Inflammatory macrophage (primary cell): ENCODE measurements at regions not wholly inside any gene's neighbourhood (a gene's known extent, or its start where the extent isn't known, plus 50 kb on each side); places are given as distances from the start of the nearest gene placed in this dataset.

Experiments
- DNase-seq, 2 donors: peaks; one replicate each; pipeline ENCODE4 v3.0.0-alpha.2; 2020 to 2022

- DNase-seq = no peak
Observed at GRCh38 chr10:91149550-91149949, 70.9 kb upstream of the PCGF5 start.

GRCh38 chr10:91150631-91151030 lies 69.8 kb upstream of the PCGF5 start:
- DNase-seq = no peak

GRCh38 chr10:91153508-91153907 lies 67.0 kb upstream of the PCGF5 start:
- DNase-seq = no peak

GRCh38 chr10:91154842-91155241 lies 65.6 kb upstream of the PCGF5 start:
- DNase-seq = no peak

- no peak for DNase-seq
Observed at GRCh38 chr10:91156196-91156595, 64.3 kb upstream of the PCGF5 start.

GRCh38 chr10:91159254-91159783 lies 61.1 kb upstream of the PCGF5 start:
- no peak for DNase-seq

- DNase-seq = peak in 1 of 2 donors; percentile 1
Observed at GRCh38 chr10:91162050-91162494, 58.4 kb upstream of the PCGF5 start.

GRCh38 chr10:91162495-91163268 lies 57.8 kb upstream of the PCGF5 start:
- DNase-seq = peak; percentile 51 to 67

GRCh38 chr10:91163269-91163868 lies 57.1 kb upstream of the PCGF5 start:
- peak; percentile 32 to 50 for DNase-seq

GRCh38 chr10:91163869-91164474 lies 56.5 kb upstream of the PCGF5 start:
- peak; percentile 47 to 59 for DNase-seq

GRCh38 chr10:91164520-91165065 lies 55.9 kb upstream of the PCGF5 start:
- no peak for DNase-seq

GRCh38 chr10:91167406-91167805 lies 53.1 kb upstream of the PCGF5 start:
- DNase-seq = no peak

- DNase-seq = no peak
Observed at GRCh38 chr10:91170418-91170817, 50.0 kb upstream of the PCGF5 start.
